Panc1 (cell line): ENCODE measurements at regions not wholly inside any gene's neighbourhood (a gene's known extent, or its start where the extent isn't known, plus 50 kb on each side); places are given as distances from the start of the nearest gene placed in this dataset.

ENCODE experiments used
- POLR2AphosphoS5 ChIP-seq: IDR thresholded peaks from 2 replicates; pipeline ENCODE4 v1.6.1; 2012; ENCODE audit warnings: mild to moderate bottlenecking, low read depth, low read length, moderate library complexity
- SIN3A ChIP-seq: IDR thresholded peaks from 2 replicates; pipeline ENCODE4 v1.6.1; 2012; ENCODE audit warnings: low read depth, mild to moderate bottlenecking, low read length, moderate library complexity, borderline replicate concordance; ENCODE audit not compliant: insufficient read depth
- TF ChIP-seq, protein P1 (sequence below): fragments of 450-650 bp; IDR thresholded peaks from 2 replicates; pipeline ENCODE4 v1.5.1; 2017; ENCODE audit warnings: mild to moderate bottlenecking
- TF ChIP-seq, protein P2 (sequence below), 2 experiments: IDR thresholded peaks; 2 replicates each; pipeline ENCODE4 v1.6.1; 2011 to 2012; ENCODE audit warnings: low read depth in 2 of 2, control low read depth in 1 of 2, low read length in 1 of 2, mild to moderate bottlenecking in 1 of 2, moderate library complexity in 1 of 2; ENCODE audit not compliant: insufficient read depth in 1 of 2

DNA sequence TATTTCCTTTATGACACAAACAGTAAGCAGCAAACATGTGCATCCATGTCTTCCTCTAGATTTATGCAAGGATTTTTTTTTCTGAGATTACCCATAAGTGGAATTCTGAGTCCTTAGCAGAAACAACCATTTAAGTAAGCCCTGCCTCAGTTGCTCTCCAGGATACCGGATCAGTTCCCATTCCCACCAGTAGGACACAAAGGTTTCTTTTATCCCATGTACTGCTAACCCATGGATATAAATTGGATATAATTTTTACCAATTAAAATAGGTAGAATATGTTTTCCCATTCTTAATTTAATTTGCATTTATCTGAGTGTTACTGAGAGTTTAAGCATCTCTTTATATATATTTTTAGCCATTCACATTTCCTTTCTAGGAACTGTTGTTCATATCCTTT lies 280.9 kb downstream of the FGFR2 start:
- TF ChIP-seq POLR2AphosphoS5 = no peak
- TF ChIP-seq, protein P1, sequence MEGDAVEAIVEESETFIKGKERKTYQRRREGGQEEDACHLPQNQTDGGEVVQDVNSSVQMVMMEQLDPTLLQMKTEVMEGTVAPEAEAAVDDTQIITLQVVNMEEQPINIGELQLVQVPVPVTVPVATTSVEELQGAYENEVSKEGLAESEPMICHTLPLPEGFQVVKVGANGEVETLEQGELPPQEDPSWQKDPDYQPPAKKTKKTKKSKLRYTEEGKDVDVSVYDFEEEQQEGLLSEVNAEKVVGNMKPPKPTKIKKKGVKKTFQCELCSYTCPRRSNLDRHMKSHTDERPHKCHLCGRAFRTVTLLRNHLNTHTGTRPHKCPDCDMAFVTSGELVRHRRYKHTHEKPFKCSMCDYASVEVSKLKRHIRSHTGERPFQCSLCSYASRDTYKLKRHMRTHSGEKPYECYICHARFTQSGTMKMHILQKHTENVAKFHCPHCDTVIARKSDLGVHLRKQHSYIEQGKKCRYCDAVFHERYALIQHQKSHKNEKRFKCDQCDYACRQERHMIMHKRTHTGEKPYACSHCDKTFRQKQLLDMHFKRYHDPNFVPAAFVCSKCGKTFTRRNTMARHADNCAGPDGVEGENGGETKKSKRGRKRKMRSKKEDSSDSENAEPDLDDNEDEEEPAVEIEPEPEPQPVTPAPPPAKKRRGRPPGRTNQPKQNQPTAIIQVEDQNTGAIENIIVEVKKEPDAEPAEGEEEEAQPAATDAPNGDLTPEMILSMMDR = no peak
- no peak for TF ChIP-seq SIN3A
- TF ChIP-seq, protein P2, sequence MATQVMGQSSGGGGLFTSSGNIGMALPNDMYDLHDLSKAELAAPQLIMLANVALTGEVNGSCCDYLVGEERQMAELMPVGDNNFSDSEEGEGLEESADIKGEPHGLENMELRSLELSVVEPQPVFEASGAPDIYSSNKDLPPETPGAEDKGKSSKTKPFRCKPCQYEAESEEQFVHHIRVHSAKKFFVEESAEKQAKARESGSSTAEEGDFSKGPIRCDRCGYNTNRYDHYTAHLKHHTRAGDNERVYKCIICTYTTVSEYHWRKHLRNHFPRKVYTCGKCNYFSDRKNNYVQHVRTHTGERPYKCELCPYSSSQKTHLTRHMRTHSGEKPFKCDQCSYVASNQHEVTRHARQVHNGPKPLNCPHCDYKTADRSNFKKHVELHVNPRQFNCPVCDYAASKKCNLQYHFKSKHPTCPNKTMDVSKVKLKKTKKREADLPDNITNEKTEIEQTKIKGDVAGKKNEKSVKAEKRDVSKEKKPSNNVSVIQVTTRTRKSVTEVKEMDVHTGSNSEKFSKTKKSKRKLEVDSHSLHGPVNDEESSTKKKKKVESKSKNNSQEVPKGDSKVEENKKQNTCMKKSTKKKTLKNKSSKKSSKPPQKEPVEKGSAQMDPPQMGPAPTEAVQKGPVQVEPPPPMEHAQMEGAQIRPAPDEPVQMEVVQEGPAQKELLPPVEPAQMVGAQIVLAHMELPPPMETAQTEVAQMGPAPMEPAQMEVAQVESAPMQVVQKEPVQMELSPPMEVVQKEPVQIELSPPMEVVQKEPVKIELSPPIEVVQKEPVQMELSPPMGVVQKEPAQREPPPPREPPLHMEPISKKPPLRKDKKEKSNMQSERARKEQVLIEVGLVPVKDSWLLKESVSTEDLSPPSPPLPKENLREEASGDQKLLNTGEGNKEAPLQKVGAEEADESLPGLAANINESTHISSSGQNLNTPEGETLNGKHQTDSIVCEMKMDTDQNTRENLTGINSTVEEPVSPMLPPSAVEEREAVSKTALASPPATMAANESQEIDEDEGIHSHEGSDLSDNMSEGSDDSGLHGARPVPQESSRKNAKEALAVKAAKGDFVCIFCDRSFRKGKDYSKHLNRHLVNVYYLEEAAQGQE (IDR thresholded peaks at IDR 0.05; ENCODE audit: insufficient read depth in 1 of 2, low read depth in 2 of 2, low read length in 1 of 2) = no peak
